H9 (cell line): ENCODE measurements at regions not wholly inside any gene's neighbourhood (a gene's known extent, or its start where the extent isn't known, plus 50 kb on each side); places are given as distances from the start of the nearest gene placed in this dataset.

Experiments
- DNase-seq: peaks from one replicate; pipeline ENCODE4 v3.0.0-alpha.2; 2017
- H2AFZ ChIP-seq: one replicate; pipeline ENCODE4 v1.6.1; 2013; ENCODE audit warnings: mild to moderate bottlenecking, low read length, control low read depth, moderate library complexity
- H2AK5ac ChIP-seq: 2 replicates; pipeline ENCODE4 v1.6.1; 2013; ENCODE audit warnings: low read length, control low read depth, mixed read lengths; ENCODE audit not compliant: insufficient read length
- H2BK120ac ChIP-seq: one replicate; pipeline ENCODE4 v1.6.1; 2013; ENCODE audit warnings: low read depth, mild to moderate bottlenecking, low read length, control low read depth, inconsistent platforms; ENCODE audit not compliant: poor library complexity, severe bottlenecking
- H2BK12ac ChIP-seq: 2 replicates; pipeline ENCODE4 v1.6.1; 2013; ENCODE audit warnings: low read length, control low read depth, mixed read lengths, low read depth; ENCODE audit not compliant: insufficient read length
- H2BK15ac ChIP-seq: 2 replicates; pipeline ENCODE4 v1.6.1; 2013; ENCODE audit warnings: low read depth, low read length, control low read depth
- H2BK20ac ChIP-seq: one replicate; pipeline ENCODE4 v1.6.1; 2013; ENCODE audit warnings: low read depth, mild to moderate bottlenecking, low read length, control low read depth, inconsistent platforms; ENCODE audit not compliant: poor library complexity, severe bottlenecking
- H2BK5ac ChIP-seq: 2 replicates; pipeline ENCODE4 v1.6.1; 2013; ENCODE audit warnings: low read length, control low read depth, mixed read lengths; ENCODE audit not compliant: insufficient read length
- H3K14ac ChIP-seq: 2 replicates; pipeline ENCODE4 v1.6.1; 2013; ENCODE audit warnings: low read length, control low read depth; ENCODE audit not compliant: insufficient read depth
- H3K18ac ChIP-seq: 2 replicates; pipeline ENCODE4 v1.6.1; 2013; ENCODE audit warnings: low read depth, mild to moderate bottlenecking, mixed read lengths, low read length, control low read depth; ENCODE audit not compliant: insufficient read length
- H3K23ac ChIP-seq: 2 replicates; pipeline ENCODE4 v1.6.1; 2013; ENCODE audit warnings: low read length, control low read depth, mixed read lengths, low read depth; ENCODE audit not compliant: insufficient read length
- H3K23me2 ChIP-seq: 2 replicates; pipeline ENCODE4 v1.6.1; 2013; ENCODE audit warnings: low read depth, mild to moderate bottlenecking, mixed read lengths, low read length, control low read depth; ENCODE audit not compliant: insufficient read length, poor library complexity, severe bottlenecking
- H3K27ac ChIP-seq: 2 replicates; pipeline ENCODE4 v1.5.1; 2013; ENCODE audit warnings: low read length, control low read depth, mixed read lengths, low read depth; ENCODE audit not compliant: insufficient read length
- H3K27me3 ChIP-seq: 2 replicates; pipeline ENCODE4 v1.6.1; 2013; ENCODE audit warnings: low read length, control low read depth, inconsistent platforms; ENCODE audit not compliant: insufficient read depth
- H3K4ac ChIP-seq: 2 replicates; pipeline ENCODE4 v1.6.1; 2013; ENCODE audit warnings: low read depth, mild to moderate bottlenecking, control low read depth, inconsistent platforms, low read length, moderate library complexity
- H3K4me1 ChIP-seq: 2 replicates; pipeline ENCODE4 v1.6.1; 2013; ENCODE audit warnings: low read length, control low read depth, inconsistent platforms; ENCODE audit not compliant: insufficient read depth
- H3K4me2 ChIP-seq: 2 replicates; pipeline ENCODE4 v1.6.1; 2013; ENCODE audit warnings: low read length, control low read depth, mixed read lengths; ENCODE audit not compliant: insufficient read length, insufficient read depth
- H3K56ac ChIP-seq: 2 replicates; pipeline ENCODE4 v1.6.1; 2013; ENCODE audit warnings: low read depth, mild to moderate bottlenecking, mixed read lengths, low read length, control low read depth; ENCODE audit not compliant: insufficient read length
- H3K79me1 ChIP-seq: 2 replicates; pipeline ENCODE4 v1.6.1; 2013; ENCODE audit warnings: low read depth, mild to moderate bottlenecking, moderate library complexity, low read length, control low read depth, inconsistent platforms; ENCODE audit not compliant: insufficient read depth, poor library complexity, severe bottlenecking
- H3K79me2 ChIP-seq: 2 replicates; pipeline ENCODE4 v1.6.1; 2013; ENCODE audit warnings: low read length, control low read depth, inconsistent platforms; ENCODE audit not compliant: insufficient read depth
- H3K9ac ChIP-seq: 2 replicates; pipeline ENCODE4 v1.6.1; 2013; ENCODE audit warnings: low read length, control low read depth, mixed read lengths; ENCODE audit not compliant: insufficient read length; ENCODE audit errors: extremely low read depth
- H3K9me3 ChIP-seq: one replicate; pipeline ENCODE4 v1.6.1; 2013; ENCODE audit warnings: low read depth, low read length, inconsistent platforms; ENCODE audit not compliant: control insufficient read depth
- H3T11ph ChIP-seq: one replicate; pipeline ENCODE4 v1.6.1; 2013; ENCODE audit warnings: mild to moderate bottlenecking, low read length, control low read depth, inconsistent platforms
- H4K20me1 ChIP-seq: one replicate; pipeline ENCODE4 v1.6.1; 2013; ENCODE audit not compliant: control insufficient read depth, insufficient read length, insufficient read depth
- H4K5ac ChIP-seq: 2 replicates; pipeline ENCODE4 v1.6.1; 2013; ENCODE audit warnings: low read depth, mild to moderate bottlenecking, mixed read lengths, low read length, control low read depth; ENCODE audit not compliant: insufficient read length
- H4K8ac ChIP-seq: replicated peaks from 2 replicates; pipeline ENCODE4 v1.6.1; 2013; ENCODE audit warnings: low read length, control low read depth, mixed read lengths, low read depth; ENCODE audit not compliant: insufficient read length
- H4K91ac ChIP-seq: 2 replicates; pipeline ENCODE4 v1.6.1; 2013; ENCODE audit warnings: low read depth, mild to moderate bottlenecking, moderate library complexity, mixed read lengths, low read length, control low read depth; ENCODE audit not compliant: insufficient read length
- H3K27ac Mint-ChIP-seq, 3 experiments: 2 replicates in 2 of 3; 3 replicates in 1 of 3; pipeline ENCODE4 v1.8.0; 2020 to 2021; ENCODE audit warnings: mixed read lengths in 3 of 3, mild to moderate bottlenecking in 1 of 3, moderate library complexity in 1 of 3
- H3K27me3 Mint-ChIP-seq: 2 replicates; pipeline ENCODE4 v1.8.0; 2021; ENCODE audit warnings: low read depth, mild to moderate bottlenecking, moderate library complexity, mixed read lengths
- H3K36me3 Mint-ChIP-seq, 3 experiments: 2 replicates in 2 of 3; 3 replicates in 1 of 3; pipeline ENCODE4 v1.8.0; 2020 to 2021; ENCODE audit warnings: low read depth in 3 of 3, mixed read lengths in 3 of 3; ENCODE audit not compliant: insufficient read depth in 1 of 3
- H3K4me1 Mint-ChIP-seq, 2 experiments: 2 replicates each; pipeline ENCODE4 v1.8.0; 2020; ENCODE audit warnings: mixed read lengths in 2 of 2
- H3K4me3 Mint-ChIP-seq, 2 experiments: 2 replicates in 1 of 2; 3 replicates in 1 of 2; pipeline ENCODE4 v1.8.0; 2020 to 2021; ENCODE audit warnings: mild to moderate bottlenecking in 2 of 2, mixed read lengths in 2 of 2, moderate library complexity in 1 of 2
- H3K9me3 Mint-ChIP-seq, 2 experiments: 2 replicates in 1 of 2; 3 replicates in 1 of 2; pipeline ENCODE4 v1.8.0; 2020; ENCODE audit warnings: mild to moderate bottlenecking in 2 of 2, mixed read lengths in 2 of 2, moderate library complexity in 1 of 2
- CTCF ChIP-seq: fragments of 200-600 bp; sonication (generic); conservative IDR thresholded peaks from 3 replicates; pipeline ENCODE4 v1.8.0; 2021; ENCODE audit warnings: antibody characterized with exemption, mild to moderate bottlenecking
- WGBS: extraction: QIAGEN DNeasy Blood & Tissue Kit; methylation state at CpG from one replicate; pipeline ENCODE4 v1.1.7; 2013; ENCODE audit warnings: missing lambda C conversion rate, low lambda C conversion rate, mixed read lengths; ENCODE audit not compliant: insufficient read length; ENCODE audit errors: extremely low coverage; 5-methylcytosine and 5-hydroxymethylcytosine counted together

- H3K56ac ChIP-seq = no peak overlapping the region
- no peak overlapping the region for H2AFZ ChIP-seq
- no peaks in the 10 kb centered on the region for H3K27me3 ChIP-seq
- no peak overlapping the region for H4K8ac ChIP-seq
- peaks cover 1% of the 10 kb centered on the region; the same call in 1 of the 2 replicates for H3K27me3 Mint-ChIP-seq
- no peaks in the 10 kb centered on the region for H4K20me1 ChIP-seq
- no peak overlapping the region for H3K4me2 ChIP-seq
- DNase-seq = no peak
- no peaks in the 10 kb centered on the region for H3K79me1 ChIP-seq
- H2BK12ac ChIP-seq = no peak overlapping the region
- H2AK5ac ChIP-seq = no peak overlapping the region
- TF ChIP-seq CTCF = no peak
- no peaks in the 10 kb centered on the region for H3K79me2 ChIP-seq
- H3K18ac ChIP-seq = no peak overlapping the region
- no peak overlapping the region for H3K23ac ChIP-seq
- no peak overlapping the region for H2BK120ac ChIP-seq
- H3K4me1 ChIP-seq = no peaks in the 10 kb centered on the region
- no peak overlapping the region for H3K4ac ChIP-seq
- H2BK5ac ChIP-seq = no peak overlapping the region
- no peak overlapping the region for H3K27ac ChIP-seq
- H3T11ph ChIP-seq = no peak overlapping the region
- peaks cover 3 to 9% of the 10 kb centered on the region in 2 experiments; a peak in 4 of 5 replicates for H3K9me3 Mint-ChIP-seq
- H3K27ac Mint-ChIP-seq = no peak overlapping the region
- no peaks in the 10 kb centered on the region for H3K23me2 ChIP-seq
- H3K9ac ChIP-seq = no peak overlapping the region
- H2BK20ac ChIP-seq = no peak overlapping the region
- H3K4me1 Mint-ChIP-seq = no peaks in the 10 kb centered on the region
- no peak overlapping the region for H3K4me3 Mint-ChIP-seq
- H4K5ac ChIP-seq = no peak overlapping the region
- H2BK15ac ChIP-seq = no peak overlapping the region
- H3K14ac ChIP-seq = no peak overlapping the region
- WGBS = no CpG with 5 or more reads among the region's 3 CpGs
- no peaks in the 10 kb centered on the region for H3K9me3 ChIP-seq
- H3K36me3 Mint-ChIP-seq = peaks cover 0 to 8% (median 0%) of the 10 kb centered on the region in 3 experiments; a peak in 2 of 7 replicates
- H4K91ac ChIP-seq = no peak overlapping the region
Observed at GRCh38 chr7:67738145-67738544, 741.5 kb downstream of the TYW1 start.
